PFSK-1 (cell line): ENCODE measurements at regions not wholly inside any gene's neighbourhood (a gene's known extent, or its start where the extent isn't known, plus 50 kb on each side); places are given as distances from the start of the nearest gene placed in this dataset.

ENCODE experiments used
- FOXP2 ChIP-seq: optimal IDR thresholded peaks from 2 replicates; pipeline ENCODE3; 2011; ENCODE audit warnings: borderline replicate concordance, control low read depth, inconsistent platforms; ENCODE audit not compliant: insufficient read depth; ENCODE audit errors: extremely low read length, extremely low read depth
- POLR2AphosphoS5 ChIP-seq: IDR thresholded peaks from 2 replicates; pipeline ENCODE4 v1.6.1; 2012; ENCODE audit warnings: low read depth, mild to moderate bottlenecking, control low read depth, low read length, moderate library complexity
- SIN3A ChIP-seq: IDR thresholded peaks from 2 replicates; pipeline ENCODE4 v1.6.1; 2012; ENCODE audit warnings: mild to moderate bottlenecking, low read length, moderate library complexity, borderline replicate concordance; ENCODE audit not compliant: insufficient read depth
- TAF1 ChIP-seq: IDR thresholded peaks from 2 replicates; pipeline ENCODE4 v1.6.1; 2012; ENCODE audit warnings: low read length, control low read depth, borderline replicate concordance; ENCODE audit not compliant: insufficient read depth
- TF ChIP-seq, protein P1 (sequence below), 2 experiments: IDR thresholded peaks; 2 replicates each; pipeline versions ENCODE4 v1.6.1 to v1.8.0; 2011 to 2012; ENCODE audit warnings: low read depth in 2 of 2, low read length in 2 of 2, control low read depth in 1 of 2, inconsistent platforms in 1 of 2, mild to moderate bottlenecking in 1 of 2, moderate library complexity in 1 of 2; ENCODE audit not compliant: insufficient read depth in 1 of 2

DNA sequence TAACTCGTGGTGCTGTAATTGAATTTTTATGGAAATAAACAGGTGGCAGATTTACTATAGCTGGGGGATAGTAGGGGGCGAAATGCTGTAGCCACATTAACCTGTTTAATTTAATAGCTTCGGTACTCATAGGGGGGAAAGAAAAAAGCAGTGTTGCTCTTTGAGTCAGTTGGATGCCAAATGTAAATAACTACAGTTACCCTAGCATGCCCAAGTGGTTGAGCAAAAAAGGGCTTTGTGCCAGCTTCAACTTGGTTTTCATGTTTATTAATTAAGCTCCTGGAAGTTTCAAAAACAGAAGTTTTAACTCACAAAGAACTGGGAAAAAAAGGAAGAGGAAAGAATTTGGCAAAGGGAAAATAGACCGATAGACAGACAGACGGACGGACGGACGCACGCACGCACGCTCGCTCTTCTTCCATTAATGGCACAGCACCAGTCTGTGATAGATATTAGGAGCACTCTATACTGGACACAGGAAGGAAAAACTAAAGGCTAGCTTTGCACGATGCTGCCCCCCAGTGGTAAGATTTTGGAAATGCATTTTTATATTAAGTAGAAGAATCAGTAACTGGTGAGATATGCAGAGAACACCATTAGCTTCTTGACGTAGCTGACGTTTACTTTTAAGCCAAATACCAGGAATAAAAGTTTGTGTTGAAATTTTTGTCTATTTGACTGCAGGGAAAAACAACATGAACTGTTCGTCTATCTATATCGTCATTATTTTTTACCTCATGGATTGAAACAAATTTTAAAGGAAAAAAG, 151.8 kb downstream of the SLC7A11 start:
- no peak for TF ChIP-seq SIN3A
- no peak for TF ChIP-seq FOXP2
- no peak for TF ChIP-seq TAF1
- TF ChIP-seq, protein P1, sequence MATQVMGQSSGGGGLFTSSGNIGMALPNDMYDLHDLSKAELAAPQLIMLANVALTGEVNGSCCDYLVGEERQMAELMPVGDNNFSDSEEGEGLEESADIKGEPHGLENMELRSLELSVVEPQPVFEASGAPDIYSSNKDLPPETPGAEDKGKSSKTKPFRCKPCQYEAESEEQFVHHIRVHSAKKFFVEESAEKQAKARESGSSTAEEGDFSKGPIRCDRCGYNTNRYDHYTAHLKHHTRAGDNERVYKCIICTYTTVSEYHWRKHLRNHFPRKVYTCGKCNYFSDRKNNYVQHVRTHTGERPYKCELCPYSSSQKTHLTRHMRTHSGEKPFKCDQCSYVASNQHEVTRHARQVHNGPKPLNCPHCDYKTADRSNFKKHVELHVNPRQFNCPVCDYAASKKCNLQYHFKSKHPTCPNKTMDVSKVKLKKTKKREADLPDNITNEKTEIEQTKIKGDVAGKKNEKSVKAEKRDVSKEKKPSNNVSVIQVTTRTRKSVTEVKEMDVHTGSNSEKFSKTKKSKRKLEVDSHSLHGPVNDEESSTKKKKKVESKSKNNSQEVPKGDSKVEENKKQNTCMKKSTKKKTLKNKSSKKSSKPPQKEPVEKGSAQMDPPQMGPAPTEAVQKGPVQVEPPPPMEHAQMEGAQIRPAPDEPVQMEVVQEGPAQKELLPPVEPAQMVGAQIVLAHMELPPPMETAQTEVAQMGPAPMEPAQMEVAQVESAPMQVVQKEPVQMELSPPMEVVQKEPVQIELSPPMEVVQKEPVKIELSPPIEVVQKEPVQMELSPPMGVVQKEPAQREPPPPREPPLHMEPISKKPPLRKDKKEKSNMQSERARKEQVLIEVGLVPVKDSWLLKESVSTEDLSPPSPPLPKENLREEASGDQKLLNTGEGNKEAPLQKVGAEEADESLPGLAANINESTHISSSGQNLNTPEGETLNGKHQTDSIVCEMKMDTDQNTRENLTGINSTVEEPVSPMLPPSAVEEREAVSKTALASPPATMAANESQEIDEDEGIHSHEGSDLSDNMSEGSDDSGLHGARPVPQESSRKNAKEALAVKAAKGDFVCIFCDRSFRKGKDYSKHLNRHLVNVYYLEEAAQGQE (IDR thresholded peaks at IDR 0.05; ENCODE audit: insufficient read depth in 1 of 2, low read depth in 2 of 2, low read length in 2 of 2), result no peak
- TF ChIP-seq POLR2AphosphoS5, result no peak

DNA sequence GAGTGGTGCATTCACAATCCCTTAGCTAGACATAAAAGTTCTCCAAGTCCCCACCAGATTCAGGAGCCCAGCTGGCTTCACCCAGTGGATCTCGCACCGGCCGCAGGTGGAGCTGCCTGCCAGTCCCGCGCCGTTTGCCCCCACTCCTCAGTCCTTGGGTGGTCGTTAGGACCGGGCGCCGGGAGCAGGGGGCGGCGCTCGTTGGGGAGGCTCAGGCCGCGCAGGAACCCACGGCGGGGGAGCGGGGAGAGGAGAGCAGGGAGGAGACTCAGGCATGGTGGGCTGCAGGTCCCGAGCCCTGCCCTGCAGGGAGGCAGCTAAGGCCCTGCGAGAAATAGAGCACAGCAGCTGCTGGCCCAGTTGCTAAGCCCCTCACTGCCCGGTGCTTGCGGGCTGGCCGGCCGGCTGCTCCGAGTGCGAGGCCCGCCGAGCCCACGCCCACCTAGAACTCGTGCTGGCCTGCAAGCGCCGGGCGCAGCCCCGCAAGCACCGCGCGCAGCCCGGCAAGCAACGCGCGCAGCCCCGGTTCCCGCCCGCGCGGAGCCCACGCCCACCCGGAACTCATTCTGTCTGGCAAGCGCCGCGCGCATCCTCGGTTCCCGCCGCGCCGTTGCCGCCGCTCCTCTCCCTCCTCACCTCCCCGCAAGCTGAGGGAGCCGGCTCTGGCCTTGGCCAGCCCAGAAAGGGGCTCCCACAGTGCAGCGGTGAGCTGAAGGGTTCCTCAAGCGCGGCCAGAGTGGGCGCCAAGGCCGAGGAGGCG, 153.5 kb downstream of the SLC7A11 start:
- TF ChIP-seq SIN3A (no peak), FOXP2 (no peak)

- TF ChIP-seq, protein P1 (IDR thresholded peaks at IDR 0.05; ENCODE audit: insufficient read depth in 1 of 2, low read depth in 2 of 2, low read length in 2 of 2), result no peak
- no peak for TF ChIP-seq POLR2AphosphoS5
- TF ChIP-seq TAF1, result no peak
- no peak for TF ChIP-seq FOXP2
- no peak for TF ChIP-seq SIN3A
Measured at GRCh38 chr4:138087066-138087719, 155.0 kb downstream of the SLC7A11 start.

DNA sequence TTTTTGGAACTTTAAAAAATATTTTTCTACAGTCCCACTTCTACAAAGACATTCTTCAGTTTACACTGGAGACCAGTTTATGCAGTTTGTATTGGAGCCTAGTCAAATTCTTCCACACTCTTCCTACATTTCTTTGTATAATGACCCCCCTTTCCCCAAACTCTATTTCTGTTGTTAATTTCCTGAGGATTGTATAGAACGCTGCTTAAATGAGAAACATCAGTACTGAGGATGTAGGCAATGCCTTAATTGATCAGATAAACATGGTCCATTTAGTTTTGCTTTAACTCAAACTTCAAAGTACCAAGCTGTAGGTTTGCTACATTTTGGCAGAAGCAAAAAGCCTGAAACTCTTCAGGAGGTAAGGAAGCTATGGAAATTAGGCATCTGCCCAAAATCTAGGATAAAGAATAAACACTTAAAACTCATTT, 155.5 kb downstream of the SLC7A11 start:
- TF ChIP-seq TAF1 (no peak), FOXP2 (no peak)

DNA sequence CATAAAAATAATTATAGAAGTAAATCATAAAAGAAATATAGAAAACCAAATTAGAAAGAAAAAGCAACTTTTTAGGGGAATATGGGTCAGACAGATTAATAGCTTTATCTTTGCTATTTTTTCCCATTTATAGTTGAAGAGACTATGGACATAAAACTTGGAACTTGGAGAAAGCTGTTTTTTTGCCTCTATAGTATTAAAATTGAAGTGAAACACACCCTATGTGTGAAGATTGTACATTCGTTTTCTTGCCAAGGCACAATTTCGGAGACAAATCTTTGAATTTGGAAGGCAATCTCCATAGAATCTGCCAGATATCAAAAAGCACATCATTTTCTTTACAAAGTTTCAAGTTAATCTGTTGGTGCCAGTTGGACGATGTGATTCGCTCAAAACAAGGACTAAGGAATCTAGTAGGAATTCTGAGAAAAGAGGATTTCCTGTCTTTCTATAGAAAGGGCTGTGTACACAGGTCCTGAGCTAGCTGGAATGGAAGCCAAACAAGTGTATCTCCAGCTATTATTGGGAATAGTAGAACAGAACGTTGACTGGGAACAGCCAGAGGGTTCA, 156.3 kb downstream of the SLC7A11 start:
- TF ChIP-seq, protein P1 (IDR thresholded peaks at IDR 0.05; ENCODE audit: insufficient read depth in 1 of 2, low read depth in 2 of 2, low read length in 2 of 2), result no peak
- no peak for TF ChIP-seq FOXP2
- TF ChIP-seq POLR2AphosphoS5, result no peak
- TF ChIP-seq TAF1, result no peak
- TF ChIP-seq SIN3A, result no peak
